CD14-positive monocyte (primary cell): ENCODE measurements at regions not wholly inside any gene's neighbourhood (a gene's known extent, or its start where the extent isn't known, plus 50 kb on each side); places are given as distances from the start of the nearest gene placed in this dataset.

Experiments
- DNase-seq, 3 donors: peaks; one replicate each; pipeline ENCODE4 v3.0.0-alpha.2; 2011 to 2022
- H2AFZ ChIP-seq: 2 replicates; pipeline ENCODE4 v1.6.0; 2012; ENCODE audit warnings: mild to moderate bottlenecking, low read depth, low read length, inconsistent platforms; ENCODE audit not compliant: insufficient read depth, poor library complexity, severe bottlenecking
- H3K27ac ChIP-seq, 2 donors: 1 replicate in 1 of 2; 2 replicates in 1 of 2; pipeline ENCODE4 v1.5.1; 2012 to 2013; ENCODE audit warnings: low read length in 2 of 2, control low read depth in 1 of 2, inconsistent platforms in 1 of 2, low read depth in 1 of 2, mild to moderate bottlenecking in 1 of 2
- H3K27me3 ChIP-seq, 2 donors: one replicate each; pipeline versions ENCODE4 v1.6.0 to v1.6.1; 2011 to 2013; ENCODE audit warnings: low read length in 2 of 2; ENCODE audit not compliant: control insufficient read depth in 2 of 2, insufficient read depth in 2 of 2
- H3K36me3 ChIP-seq, 2 donors: replicated peaks in 1 of 2; 1 replicate in 1 of 2; 2 replicates in 1 of 2; pipeline versions ENCODE4 v1.5.1 to v1.6.1; 2012 to 2013; ENCODE audit warnings: low read length in 2 of 2, control low read depth in 1 of 2, inconsistent platforms in 1 of 2, mild to moderate bottlenecking in 1 of 2; ENCODE audit not compliant: insufficient read depth in 2 of 2, control insufficient read depth in 1 of 2
- H3K4me1 ChIP-seq, 2 donors: 1 replicate in 1 of 2; 2 replicates in 1 of 2; pipeline versions ENCODE4 v1.5.1 to v1.6.1; 2012 to 2013; ENCODE audit warnings: low read length in 2 of 2, control low read depth in 1 of 2, inconsistent platforms in 1 of 2, mild to moderate bottlenecking in 1 of 2, moderate library complexity in 1 of 2; ENCODE audit not compliant: insufficient read depth in 2 of 2, control insufficient read depth in 1 of 2
- H3K4me2 ChIP-seq: replicated peaks from 2 replicates; pipeline ENCODE3; 2012; ENCODE audit warnings: low read length, moderate library complexity, mild to moderate bottlenecking; ENCODE audit not compliant: poor library complexity, severe bottlenecking; ENCODE audit errors: extremely low read depth
- H3K4me3 ChIP-seq, 3 experiments: fragments of 200-600 bp in 1 of 3; sonication (generic) in 1 of 3; replicated peaks in 1 of 3; 1 replicate in 2 of 3; 2 replicates in 1 of 3; pipeline ENCODE4 v1.5.1; 2011 to 2013; ENCODE audit warnings: low read length in 3 of 3, mild to moderate bottlenecking in 3 of 3, control low read depth in 2 of 3, low read depth in 2 of 3, inconsistent platforms in 1 of 3, moderate library complexity in 1 of 3
- H3K79me2 ChIP-seq: 2 replicates; pipeline ENCODE4 v1.6.0; 2012; ENCODE audit warnings: mild to moderate bottlenecking, control low read depth, inconsistent platforms, low read length, moderate library complexity; ENCODE audit not compliant: insufficient read depth
- H3K9ac ChIP-seq: 2 replicates; pipeline ENCODE4 v1.6.0; 2017; ENCODE audit warnings: low read length, mild to moderate bottlenecking; ENCODE audit not compliant: insufficient read depth, poor library complexity, severe bottlenecking
- H3K9me3 ChIP-seq, 2 donors: replicated peaks in 1 of 2; 1 replicate in 1 of 2; 2 replicates in 1 of 2; pipeline versions ENCODE4 v1.5.1 to v1.6.1; 2012 to 2013; ENCODE audit warnings: low read length in 2 of 2, control low read depth in 1 of 2; ENCODE audit not compliant: control insufficient read depth in 1 of 2, insufficient read depth in 1 of 2
- H4K20me1 ChIP-seq: 2 replicates; pipeline ENCODE4 v1.6.0; 2012; ENCODE audit warnings: mild to moderate bottlenecking, low read length, control low read depth, moderate library complexity; ENCODE audit not compliant: insufficient read depth
- H3K27ac Mint-ChIP-seq, 7 donors: one replicate each; pipeline ENCODE4 v1.8.0; 2020; ENCODE audit warnings: mild to moderate bottlenecking in 7 of 7, mixed read lengths in 7 of 7, moderate library complexity in 6 of 7, inconsistent platforms in 2 of 7
- H3K27me3 Mint-ChIP-seq, 3 donors: one replicate each; pipeline ENCODE4 v1.8.0; 2021 to 2022; ENCODE audit warnings: low read depth in 3 of 3, mild to moderate bottlenecking in 3 of 3, mixed read lengths in 3 of 3, moderate library complexity in 3 of 3, inconsistent platforms in 1 of 3
- H3K36me3 Mint-ChIP-seq, 2 donors: one replicate each; pipeline ENCODE4 v1.8.0; 2020; ENCODE audit warnings: mixed read lengths in 2 of 2, inconsistent platforms in 1 of 2, mild to moderate bottlenecking in 1 of 2
- H3K4me1 Mint-ChIP-seq: one replicate; pipeline ENCODE4 v1.8.0; 2020; ENCODE audit warnings: mild to moderate bottlenecking, mixed read lengths
- H3K4me3 Mint-ChIP-seq, 2 donors: one replicate each; pipeline ENCODE4 v1.8.0; 2020; ENCODE audit warnings: mild to moderate bottlenecking in 2 of 2, mixed read lengths in 2 of 2, moderate library complexity in 1 of 2
- H3K9me3 Mint-ChIP-seq, 7 donors: one replicate each; pipeline ENCODE4 v1.8.0; 2020 to 2022; ENCODE audit warnings: mixed read lengths in 7 of 7, mild to moderate bottlenecking in 6 of 7, moderate library complexity in 6 of 7, inconsistent platforms in 2 of 7
- CTCF ChIP-seq: fragments of 200-600 bp; IDR thresholded peaks from one replicate; pipeline ENCODE4 v1.8.0; 2022; ENCODE audit warnings: antibody characterized with exemption, mild to moderate bottlenecking
- WGBS: methylation state at CpG from one replicate; pipeline ENCODE4 v1.1.5; 2013; ENCODE audit warnings: missing lambda C conversion rate; ENCODE audit not compliant: insufficient coverage; 5-methylcytosine and 5-hydroxymethylcytosine counted together
- intact Hi-C, 2 donors: fragments of 100-400 bp; cut with micrococcal nuclease; formaldehyde crosslinking; loops; one replicate each; pipeline versions ENCODE4 v1.15.0 to v1.15.1; 2023

GRCh38 chr2:225932811-225933413 lies 533.4 kb downstream of the NYAP2 start:
- TF ChIP-seq CTCF: no peak
- H3K27ac Mint-ChIP-seq: no peak overlapping the region
- no peaks in the 10 kb centered on the region for H3K4me1 ChIP-seq
- H3K9me3 Mint-ChIP-seq: peaks cover 0 to 5% (median 3%) of the 10 kb centered on the region in 7 donors
- no peak overlapping the region for H3K4me3 ChIP-seq
- H3K36me3 Mint-ChIP-seq: no peaks in the 10 kb centered on the region
- peaks cover 0 to 6% (median 1%) of the 10 kb centered on the region in 3 donors for H3K27me3 Mint-ChIP-seq
- no peak overlapping the region for H3K27ac ChIP-seq
- H3K9ac ChIP-seq: no peak overlapping the region
- H3K4me3 Mint-ChIP-seq: no peak overlapping the region
- no peaks in the 10 kb centered on the region for H3K79me2 ChIP-seq
- no peak overlapping the region for H3K4me2 ChIP-seq
- no peaks in the 10 kb centered on the region for H4K20me1 ChIP-seq
- intact Hi-C loops: no loop called here
- no CpG with 5 or more reads among the region's 1 CpG for WGBS
- no peaks in the 10 kb centered on the region for H3K9me3 ChIP-seq
- no peaks in the 10 kb centered on the region for H3K27me3 ChIP-seq
- H3K36me3 ChIP-seq: no peaks in the 10 kb centered on the region
- H3K4me1 Mint-ChIP-seq: no peaks in the 10 kb centered on the region
- no peak for DNase-seq
- no peak overlapping the region for H2AFZ ChIP-seq

- Histone ChIP-seq H3K4me2 (no peak overlapping the region), H3K9me3 (no peaks in the 10 kb centered on the region), H3K27me3 (no peaks in the 10 kb centered on the region), H3K9ac (no peak overlapping the region), H4K20me1 (no peaks in the 10 kb centered on the region), H3K4me3 (no peak overlapping the region), H2AFZ (no peak overlapping the region), H3K36me3 (no peaks in the 10 kb centered on the region), H3K79me2 (no peaks in the 10 kb centered on the region), H3K4me1 (no peaks in the 10 kb centered on the region), H3K27ac (no peak overlapping the region)
- no CpG with 5 or more reads among the region's 2 CpGs for WGBS
- peaks cover 0 to 5% (median 1%) of the 10 kb centered on the region in 7 donors for H3K9me3 Mint-ChIP-seq
- DNase-seq: no peak
- H3K36me3 Mint-ChIP-seq: no peaks in the 10 kb centered on the region
- no peak for TF ChIP-seq CTCF
- no peak overlapping the region for H3K4me3 Mint-ChIP-seq
- no peak overlapping the region for H3K27ac Mint-ChIP-seq
- peaks cover 0 to 6% (median 1%) of the 10 kb centered on the region in 3 donors for H3K27me3 Mint-ChIP-seq
- no peaks in the 10 kb centered on the region for H3K4me1 Mint-ChIP-seq
- intact Hi-C loops: no loop called here
These were observed 531.2 kb downstream of the NYAP2 start for GRCh38 chr2:225930687-225931086.
